ENCODE measurements at regions not wholly inside any gene's neighbourhood (a gene's known extent, or its start where the extent isn't known, plus 50 kb on each side); places are given as distances from the start of the nearest gene placed in this dataset.

DNA sequence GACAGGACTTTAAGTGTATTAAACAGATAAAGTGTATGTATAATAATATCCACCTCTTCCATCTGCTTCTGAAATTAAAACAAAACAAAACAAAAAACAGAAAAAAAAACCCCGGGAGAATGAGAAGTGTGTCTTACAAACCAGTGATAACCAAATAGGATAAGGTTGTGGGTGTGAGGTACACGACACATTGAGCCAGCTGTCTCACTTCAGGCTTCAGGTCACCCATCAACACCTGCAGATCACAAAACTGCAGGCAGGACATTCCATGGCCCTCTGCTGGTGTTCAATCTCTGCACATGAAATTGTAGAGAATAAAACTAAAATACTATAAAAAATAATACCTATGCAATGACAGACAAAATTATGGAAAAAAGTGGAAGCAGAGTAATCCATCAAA, 339.9 kb downstream of the SFMBT2 start:
- H3K4me2 ChIP-seq (ENCODE audit: insufficient read depth, low read length, poor library complexity, severe bottlenecking) = no peak overlapping the region

DNA sequence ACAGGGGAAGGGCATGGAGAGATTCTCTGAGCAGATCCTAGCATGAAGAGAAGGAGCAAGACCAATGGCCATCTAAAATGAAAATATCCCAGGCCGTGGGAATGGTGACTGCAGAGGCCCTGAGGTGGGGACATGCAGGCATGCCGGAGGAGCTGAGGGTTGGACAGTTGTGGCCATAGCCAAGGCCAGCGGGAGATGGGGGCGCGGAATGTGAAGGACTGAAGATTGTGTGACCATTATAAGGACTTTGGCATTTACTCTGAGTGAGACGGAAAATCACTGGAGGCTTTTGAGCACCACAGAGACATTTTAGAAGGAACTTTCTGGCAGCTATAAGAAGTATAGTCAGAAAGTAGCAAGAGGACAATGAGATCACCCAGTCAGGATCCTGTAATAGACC, 341.1 kb downstream of the SFMBT2 start:
- Histone ChIP-seq H2AK5ac (ENCODE audit: low read depth, low read length) (no peak overlapping the region), H3K9ac (ENCODE audit: low read depth, low read length, poor library complexity) (no peak overlapping the region), H2AFZ (ENCODE audit: low read length) (no peak overlapping the region), H4K8ac (ENCODE audit: low read depth, low read length) (no peak overlapping the region), H3K79me1 (ENCODE audit: low read depth, low read length) (no peaks in the 10 kb centered on the region), H4K91ac (ENCODE audit: low read depth, low read length, poor library complexity) (no peak overlapping the region), H2BK120ac (ENCODE audit: low read depth, low read length) (no peak overlapping the region), H2BK15ac (ENCODE audit: low read length) (no peak overlapping the region), H3K4ac (ENCODE audit: low read length) (no peak overlapping the region), H3K14ac (ENCODE audit: low read length) (no peak overlapping the region), H2BK12ac (ENCODE audit: low read length) (no peak overlapping the region), H2BK5ac (ENCODE audit: low read length) (no peak overlapping the region), H3K27ac (replicated peaks; ENCODE audit: low read length) (no peak overlapping the region), H3K4me1 (ENCODE audit: control insufficient read depth in 2 of 2, insufficient read depth in 1 of 2, low read depth in 1 of 2, low read length in 2 of 2) (no peaks in the 10 kb centered on the region), H3K9me3 (replicated peaks in 1 of 2; ENCODE audit: control insufficient read depth in 2 of 2, insufficient read depth in 1 of 2, low read depth in 1 of 2, low read length in 2 of 2) (peaks cover 0 to 2% of the 10 kb centered on the region in 2 donors), H3K23ac (ENCODE audit: low read depth, low read length, poor library complexity) (no peak overlapping the region), H3K36me3 (replicated peaks in 1 of 2; ENCODE audit: control insufficient read depth in 2 of 2, insufficient read depth in 2 of 2, low read length in 2 of 2) (no peaks in the 10 kb centered on the region), H3K18ac (ENCODE audit: low read length) (no peak overlapping the region), H3K4me2 (ENCODE audit: insufficient read depth, low read length, poor library complexity, severe bottlenecking) (no peak overlapping the region), H3K4me3 (ENCODE audit: low read length in 2 of 2) (no peak overlapping the region), H3K27me3 (ENCODE audit: control insufficient read depth in 3 of 3, insufficient read depth in 3 of 3, low read depth in 1 of 3, low read length in 3 of 3) (no peaks in the 10 kb centered on the region)
- WGBS, 2 donors (ENCODE audit: extremely low coverage in 2 of 2, insufficient read length in 2 of 2, insufficient replicate concordance in 1 of 2) = no CpG with 5 or more reads among the region's 6 CpGs
- no peak for DNase-seq (ENCODE audit: low spot score)

More for the DNA sequence above, 339.9 kb downstream of the SFMBT2 start:
- Histone ChIP-seq H3K23ac (ENCODE audit: low read depth, low read length, poor library complexity) (no peak overlapping the region), H3K18ac (ENCODE audit: low read length) (no peak overlapping the region), H4K8ac (ENCODE audit: low read depth, low read length) (no peak overlapping the region), H3K4me3 (ENCODE audit: low read length in 2 of 2) (no peak overlapping the region), H2AFZ (ENCODE audit: low read length) (no peak overlapping the region), H3K36me3 (replicated peaks in 1 of 2; ENCODE audit: control insufficient read depth in 2 of 2, insufficient read depth in 2 of 2, low read length in 2 of 2) (no peaks in the 10 kb centered on the region), H4K91ac (ENCODE audit: low read depth, low read length, poor library complexity) (no peak overlapping the region), H2BK5ac (ENCODE audit: low read length) (no peak overlapping the region), H3K79me1 (ENCODE audit: low read depth, low read length) (no peaks in the 10 kb centered on the region), H3K14ac (ENCODE audit: low read length) (no peak overlapping the region), H2BK15ac (ENCODE audit: low read length) (no peak overlapping the region), H3K27ac (replicated peaks; ENCODE audit: low read length) (no peak overlapping the region), H2AK5ac (ENCODE audit: low read depth, low read length) (no peak overlapping the region), H2BK12ac (ENCODE audit: low read length) (no peak overlapping the region), H3K9ac (ENCODE audit: low read depth, low read length, poor library complexity) (no peak overlapping the region), H3K9me3 (replicated peaks in 1 of 2; ENCODE audit: control insufficient read depth in 2 of 2, insufficient read depth in 1 of 2, low read depth in 1 of 2, low read length in 2 of 2) (peaks cover 0 to 2% of the 10 kb centered on the region in 2 donors), H3K4me1 (ENCODE audit: control insufficient read depth in 2 of 2, insufficient read depth in 1 of 2, low read depth in 1 of 2, low read length in 2 of 2) (no peaks in the 10 kb centered on the region), H3K4ac (ENCODE audit: low read length) (no peak overlapping the region), H2BK120ac (ENCODE audit: low read depth, low read length) (no peak overlapping the region), H3K27me3 (ENCODE audit: control insufficient read depth in 3 of 3, insufficient read depth in 3 of 3, low read depth in 1 of 3, low read length in 3 of 3) (no peaks in the 10 kb centered on the region)
- DNase-seq (ENCODE audit: low spot score) = no peak
- WGBS, 2 donors (ENCODE audit: extremely low coverage in 2 of 2, insufficient read length in 2 of 2, insufficient replicate concordance in 1 of 2) = no CpG with 5 or more reads among the region's 2 CpGs

DNA sequence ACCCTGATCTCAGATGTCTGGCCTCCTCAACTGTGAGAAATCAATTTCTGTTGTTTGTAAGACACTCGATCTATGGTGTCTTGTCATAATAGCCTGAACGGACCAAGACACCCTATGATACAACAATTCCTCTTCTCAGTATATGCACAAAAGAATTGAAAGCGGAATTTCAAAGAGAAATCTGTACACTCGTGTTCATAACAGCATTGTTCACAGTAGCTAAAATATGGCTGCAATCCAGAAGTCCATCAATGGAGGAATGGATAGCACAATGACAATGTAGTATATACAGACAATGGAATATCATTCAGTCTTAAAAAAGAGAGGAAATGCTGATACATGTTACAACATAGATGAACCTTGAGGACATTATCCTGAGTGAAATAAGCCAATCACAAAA, 354.6 kb downstream of the SFMBT2 start:
- no peak overlapping the region for H3K14ac ChIP-seq (ENCODE audit: low read length)
- no peaks in the 10 kb centered on the region for H3K27me3 ChIP-seq (ENCODE audit: control insufficient read depth in 3 of 3, insufficient read depth in 3 of 3, low read depth in 1 of 3, low read length in 3 of 3)
- no peak overlapping the region for H2BK12ac ChIP-seq (ENCODE audit: low read length)
- no peak overlapping the region for H3K23ac ChIP-seq (ENCODE audit: low read depth, low read length, poor library complexity)
- H2AK5ac ChIP-seq (ENCODE audit: low read depth, low read length) = no peak overlapping the region
- H2BK5ac ChIP-seq (ENCODE audit: low read length) = no peak overlapping the region
- no peak overlapping the region for H3K4me2 ChIP-seq (ENCODE audit: insufficient read depth, low read length, poor library complexity, severe bottlenecking)
- H3K36me3 ChIP-seq (replicated peaks in 1 of 2; ENCODE audit: control insufficient read depth in 2 of 2, insufficient read depth in 2 of 2, low read length in 2 of 2) = no peaks in the 10 kb centered on the region
- no peaks in the 10 kb centered on the region for H3K9me3 ChIP-seq (replicated peaks in 1 of 2; ENCODE audit: control insufficient read depth in 2 of 2, insufficient read depth in 1 of 2, low read depth in 1 of 2, low read length in 2 of 2)
- H3K79me1 ChIP-seq (ENCODE audit: low read depth, low read length) = no peaks in the 10 kb centered on the region
- no peak overlapping the region for H3K18ac ChIP-seq (ENCODE audit: low read length)
- no peak for DNase-seq (ENCODE audit: low spot score)
- H3K27ac ChIP-seq (replicated peaks; ENCODE audit: low read length) = no peak overlapping the region
- no peak overlapping the region for H4K91ac ChIP-seq (ENCODE audit: low read depth, low read length, poor library complexity)
- no peak overlapping the region for H4K8ac ChIP-seq (ENCODE audit: low read depth, low read length)
- H2BK15ac ChIP-seq (ENCODE audit: low read length) = no peak overlapping the region
- no peaks in the 10 kb centered on the region for H3K4me1 ChIP-seq (ENCODE audit: control insufficient read depth in 2 of 2, insufficient read depth in 1 of 2, low read depth in 1 of 2, low read length in 2 of 2)
- H3K4me3 ChIP-seq (ENCODE audit: low read length in 2 of 2) = no peak overlapping the region
- H2BK120ac ChIP-seq (ENCODE audit: low read depth, low read length) = no peak overlapping the region
- H2AFZ ChIP-seq (ENCODE audit: low read length) = no peak overlapping the region
- H3K4ac ChIP-seq (ENCODE audit: low read length) = no peak overlapping the region
- H3K9ac ChIP-seq (ENCODE audit: low read depth, low read length, poor library complexity) = no peak overlapping the region
- WGBS, 2 donors (ENCODE audit: extremely low coverage in 2 of 2, insufficient read length in 2 of 2, insufficient replicate concordance in 1 of 2) = no CpG with 5 or more reads among the region's 4 CpGs

- Histone ChIP-seq H3K4ac (ENCODE audit: low read length) (no peak overlapping the region), H3K9me3 (replicated peaks in 1 of 2; ENCODE audit: control insufficient read depth in 2 of 2, insufficient read depth in 1 of 2, low read depth in 1 of 2, low read length in 2 of 2) (no peaks in the 10 kb centered on the region), H2AK5ac (ENCODE audit: low read depth, low read length) (no peak overlapping the region), H2BK12ac (ENCODE audit: low read length) (no peak overlapping the region), H2BK15ac (ENCODE audit: low read length) (no peak overlapping the region), H3K14ac (ENCODE audit: low read length) (no peak overlapping the region), H2BK120ac (ENCODE audit: low read depth, low read length) (no peak overlapping the region), H4K91ac (ENCODE audit: low read depth, low read length, poor library complexity) (no peak overlapping the region), H3K27me3 (ENCODE audit: control insufficient read depth in 3 of 3, insufficient read depth in 3 of 3, low read depth in 1 of 3, low read length in 3 of 3) (no peaks in the 10 kb centered on the region), H3K4me1 (ENCODE audit: control insufficient read depth in 2 of 2, insufficient read depth in 1 of 2, low read depth in 1 of 2, low read length in 2 of 2) (no peaks in the 10 kb centered on the region), H3K18ac (ENCODE audit: low read length) (no peak overlapping the region), H4K8ac (ENCODE audit: low read depth, low read length) (no peak overlapping the region), H3K27ac (replicated peaks; ENCODE audit: low read length) (no peak overlapping the region), H3K4me3 (ENCODE audit: low read length in 2 of 2) (no peak overlapping the region), H2AFZ (ENCODE audit: low read length) (no peak overlapping the region), H2BK5ac (ENCODE audit: low read length) (no peak overlapping the region), H3K9ac (ENCODE audit: low read depth, low read length, poor library complexity) (no peak overlapping the region), H3K79me1 (ENCODE audit: low read depth, low read length) (no peaks in the 10 kb centered on the region), H3K4me2 (ENCODE audit: insufficient read depth, low read length, poor library complexity, severe bottlenecking) (no peak overlapping the region), H3K36me3 (replicated peaks in 1 of 2; ENCODE audit: control insufficient read depth in 2 of 2, insufficient read depth in 2 of 2, low read length in 2 of 2) (no peaks in the 10 kb centered on the region), H3K23ac (ENCODE audit: low read depth, low read length, poor library complexity) (no peak overlapping the region)
- no CpG with 5 or more reads among the region's 6 CpGs for WGBS, 2 donors (ENCODE audit: extremely low coverage in 2 of 2, insufficient read length in 2 of 2, insufficient replicate concordance in 1 of 2)
- DNase-seq (ENCODE audit: low spot score) = no peak
Observed at GRCh38 chr10:7054915-7055314, 355.9 kb downstream of the SFMBT2 start.

Data from neuronal stem cell (in vitro differentiated cells).